HepG2 (cell line): ENCODE measurements at regions not wholly inside any gene's neighbourhood (a gene's known extent, or its start where the extent isn't known, plus 50 kb on each side); places are given as distances from the start of the nearest gene placed in this dataset.

Experiments
- ATAC-seq: fragments of 200-7000 bp; cut with Tn5 transposase; 3 replicates; pipeline ENCODE4 v1.9.1; 2020; ENCODE audit warnings: mild to moderate bottlenecking, moderate library complexity
- BruUV-seq: library from RNA; stranded (reverse); fragments of 400-500 nt; replicated peaks from 2 replicates; lab custom pipeline; 2021; lab: Mats Ljungman, UMichigan
- CTCF ChIA-PET: fragments of 300-600 bp; formaldehyde crosslinking; extraction: SDS; loops from one replicate; lab custom pipeline; 2021; ENCODE audit warnings: low total read pairs, inconsistent platforms, low intra/inter-chr PET ratio; lab: Yijun Ruan, JAX
- POLR2A ChIA-PET: fragments of 350-600 bp; sonication (Branson Sonifier 250); formaldehyde crosslinking; loops from one replicate; lab custom pipeline; 2020; ENCODE audit warnings: antibody characterized with exemption, inconsistent platforms; lab: Yijun Ruan, JAX
- DNase-seq: peaks from one replicate; pipeline ENCODE4 v3.0.0-alpha.2; 2015; ENCODE audit warnings: low spot score
- FAIRE-seq: peaks from 3 replicates; lab custom pipeline; 2011; peaks lifted over from hg19 to GRCh38; lab: Jason Lieb, UNC
- H2AFZ ChIP-seq: one replicate; pipeline ENCODE4 v1.6.1; 2011; ENCODE audit warnings: low read length, inconsistent platforms
- H3K27ac ChIP-seq: fragments of 300-600 bp; 3 replicates; pipeline ENCODE4 v1.8.0; 2011; ENCODE audit warnings: mixed run types, mild to moderate bottlenecking, mixed read lengths, low read length, inconsistent platforms; ENCODE audit not compliant: insufficient read depth; ENCODE audit errors: extremely low read length
- H3K27me3 ChIP-seq, 2 experiments: fragments of 200-600 bp in 1 of 2; 2 replicates in 1 of 2; 3 replicates in 1 of 2; pipeline versions ENCODE4 v1.6.0 to v1.8.0; 2011; ENCODE audit warnings: low read length in 2 of 2, mild to moderate bottlenecking in 2 of 2, moderate library complexity in 2 of 2, inconsistent platforms in 1 of 2; ENCODE audit not compliant: insufficient read depth in 2 of 2, control insufficient read depth in 1 of 2
- H3K36me3 ChIP-seq, 2 experiments: fragments of 200-600 bp in 1 of 2; replicated peaks in 1 of 2; 2 replicates in 1 of 2; 3 replicates in 1 of 2; pipeline versions ENCODE4 v1.5.1 to v1.8.0; 2011; ENCODE audit warnings: low read length in 2 of 2, inconsistent platforms in 1 of 2; ENCODE audit not compliant: insufficient read depth in 2 of 2, control insufficient read depth in 1 of 2
- H3K4me1 ChIP-seq: 2 replicates; pipeline ENCODE4 v1.5.1; 2012; ENCODE audit warnings: low read length, inconsistent platforms; ENCODE audit not compliant: insufficient read depth
- H3K4me2 ChIP-seq: 2 replicates; pipeline ENCODE4 v1.6.0; 2011; ENCODE audit warnings: low read depth, low read length, inconsistent platforms
- H3K4me3 ChIP-seq, 3 experiments: fragments of 200-600 bp in 1 of 3; sonication (generic), shearing (Covaris generic) in 1 of 3; replicated peaks in 1 of 3; 2 replicates each; pipeline ENCODE4 v1.5.1; 2011 to 2016; ENCODE audit warnings: low read length in 3 of 3, inconsistent platforms in 2 of 3, low read depth in 2 of 3, mild to moderate bottlenecking in 2 of 3, control low read depth in 1 of 3, mixed read lengths in 1 of 3; ENCODE audit not compliant: insufficient read depth in 1 of 3
- H3K79me2 ChIP-seq: one replicate; pipeline ENCODE4 v1.6.1; 2011; ENCODE audit warnings: low read length, inconsistent platforms; ENCODE audit not compliant: insufficient read depth
- H3K9ac ChIP-seq: 2 replicates; pipeline ENCODE4 v1.6.0; 2011; ENCODE audit warnings: mild to moderate bottlenecking, low read depth, low read length, inconsistent platforms; ENCODE audit not compliant: insufficient read depth
- H3K9me3 ChIP-seq: 2 replicates; pipeline ENCODE4 v1.5.1; 2012; ENCODE audit warnings: mild to moderate bottlenecking, low read length
- H4K20me1 ChIP-seq: 2 replicates; pipeline ENCODE4 v1.6.0; 2011; ENCODE audit warnings: inconsistent platforms, mild to moderate bottlenecking, low read length, moderate library complexity; ENCODE audit not compliant: insufficient read depth
- AHR ChIP-seq: IDR thresholded peaks from 2 replicates; pipeline ENCODE4 v1.6.1; 2018; ENCODE audit warnings: missing genetic modification reagents, missing compliant biosample characterization
- CHD2 ChIP-seq: IDR thresholded peaks from 2 replicates; pipeline ENCODE4 v1.6.1; 2011; ENCODE audit warnings: low read depth, low read length, improper control_type of control experiment
- FOXO4 ChIP-seq: sonication (generic); formaldehyde crosslinking; conservative IDR thresholded peaks from 2 replicates; pipeline ENCODE4 v1.8.1; 2023; ENCODE audit warnings: missing genetic modification reagents
- GLMP ChIP-seq: sonication (generic); formaldehyde crosslinking; IDR thresholded peaks from 2 replicates; pipeline ENCODE4 v1.9.0; 2021; ENCODE audit warnings: missing genetic modification reagents, mild to moderate bottlenecking, borderline replicate concordance
- HNRNPH1 ChIP-seq: fragments of 200-400 bp; formaldehyde crosslinking; optimal IDR thresholded peaks from 2 replicates; pipeline ENCODE3; 2017; ENCODE audit warnings: mild to moderate bottlenecking, low read depth, low read length
- KDM1A ChIP-seq: IDR thresholded peaks from 2 replicates; pipeline ENCODE4 v1.6.1; 2016; ENCODE audit warnings: missing compliant biosample characterization
- MIER3 ChIP-seq: IDR thresholded peaks from 2 replicates; pipeline ENCODE4 v1.6.1; 2016; ENCODE audit warnings: missing compliant biosample characterization, borderline replicate concordance
- POLR2AphosphoS2 ChIP-seq: IDR thresholded peaks from 2 replicates; pipeline ENCODE4 v1.6.1; 2011; ENCODE audit warnings: low read depth, low read length, improper control_type of control experiment
- ZFP1 ChIP-seq: IDR thresholded peaks from 2 replicates; pipeline ENCODE4 v1.6.1; 2016
- ZFP62 ChIP-seq: sonication (generic); formaldehyde crosslinking; IDR thresholded peaks from 2 replicates; pipeline ENCODE4 v1.4.0; 2020; ENCODE audit warnings: missing genetic modification reagents
- ZNF10 ChIP-seq: sonication (generic); formaldehyde crosslinking; IDR thresholded peaks from 2 replicates; pipeline ENCODE4 v1.4.0; 2020; ENCODE audit warnings: mild to moderate bottlenecking, low read depth, missing genetic modification reagents, borderline replicate concordance
- ZSCAN12 ChIP-seq: sonication (generic); formaldehyde crosslinking; IDR thresholded peaks from 2 replicates; pipeline ENCODE4 v1.9.0; 2021; ENCODE audit warnings: mild to moderate bottlenecking, missing genetic modification reagents
- WGBS: methylation state at CpG from one replicate; pipeline ENCODE4 v1.1.6; 2017; ENCODE audit warnings: low lambda C conversion rate; 5-methylcytosine and 5-hydroxymethylcytosine counted together
- in situ Hi-C: cut with HindIII; loops from 2 replicates; pipeline ENCODE4 v1.10.0; 2017; ENCODE audit warnings: low pct_unique_long_range_greater_than_20kb; ENCODE audit not compliant: extremely low pct_ligation_motif_present
- intact Hi-C: fragments of 100-400 bp; cut with micrococcal nuclease; formaldehyde crosslinking; loops from one replicate; pipeline ENCODE4 v1.10.0; 2022; ENCODE audit not compliant: unreplicated experiment

- H3K27ac ChIP-seq, result no peak overlapping the region
These were observed 190.6 kb downstream of the RAD51AP2 start for GRCh38 chr2:17327649-17328048.

More at GRCh38 chr2:17327649-17328048, 190.6 kb downstream of the RAD51AP2 start:
- H3K4me1 ChIP-seq, result no peaks in the 10 kb centered on the region
- ATAC-seq, result no peak
- intact Hi-C loops, result no loop called here
- H3K4me3 ChIP-seq, result no peak overlapping the region
- H3K79me2 ChIP-seq, result no peaks in the 10 kb centered on the region
- WGBS, result 15% methylated on average over 4 of the region's 4 CpGs
- no TSS peak for BruUV-seq
- H3K36me3 ChIP-seq, result no peaks in the 10 kb centered on the region
- CTCF ChIA-PET, result no interaction called here
- TF ChIP-seq HNRNPH1, result no peak
- no peak for TF ChIP-seq KDM1A
- TF ChIP-seq FOXO4 (CRISPR knock-in tag), result no peak
- TF ChIP-seq CHD2, result no peak
- TF ChIP-seq POLR2AphosphoS2, result no peak
- TF ChIP-seq ZFP1, result no peak
- no peak for TF ChIP-seq ZFP62 (CRISPR knock-in tag)
- no peak for TF ChIP-seq ZSCAN12 (CRISPR knock-in tag)
- no peak for TF ChIP-seq ZNF10 (CRISPR knock-in tag)
- no peak for TF ChIP-seq GLMP (CRISPR knock-in tag)
- no peak for TF ChIP-seq AHR (CRISPR knock-in tag)
- TF ChIP-seq MIER3 (CRISPR knock-in tag), result no peak
- no peaks in the 10 kb centered on the region for H4K20me1 ChIP-seq
- H2AFZ ChIP-seq, result no peak overlapping the region
- in situ Hi-C loops, result no loop called here
- H3K9me3 ChIP-seq, result no peaks in the 10 kb centered on the region
- no peak for DNase-seq
- FAIRE-seq, result no peak
- H3K4me2 ChIP-seq, result no peak overlapping the region
- POLR2A ChIA-PET, result no interaction called here
- no peak overlapping the region for H3K9ac ChIP-seq
- no peaks in the 10 kb centered on the region for H3K27me3 ChIP-seq
